Psoas muscle (tissue), 7 donors: ENCODE measurements at regions not wholly inside any gene's neighbourhood (a gene's known extent, or its start where the extent isn't known, plus 50 kb on each side); places are given as distances from the start of the nearest gene placed in this dataset.

ENCODE experiments used
- ATAC-seq, 4 donors: fragments of 200-7000 bp; cut with Tn5 transposase; one replicate each; pipeline ENCODE4 v1.9.1; 2020; ENCODE audit warnings: moderate library complexity in 3 of 4, mild to moderate bottlenecking in 2 of 4
- DNase-seq, 2 donors: peaks; one replicate each; pipeline ENCODE4 v3.0.0-alpha.2; 2020
- H3K27ac ChIP-seq: fragments of 200-600 bp; one replicate; pipeline ENCODE4 v1.8.0; 2022
- H3K27me3 ChIP-seq, 3 donors: fragments of 200-600 bp in 1 of 3; one replicate each; pipeline versions ENCODE4 v1.6.1 to v1.8.0; 2013 to 2022; ENCODE audit warnings: low read length in 2 of 3, mild to moderate bottlenecking in 2 of 3, moderate library complexity in 1 of 3; ENCODE audit not compliant: insufficient read depth in 3 of 3
- H3K36me3 ChIP-seq, 2 donors: fragments of 200-600 bp in 1 of 2; one replicate each; pipeline versions ENCODE4 v1.6.1 to v1.8.0; 2013 to 2022; ENCODE audit warnings: low read depth in 1 of 2, mild to moderate bottlenecking in 1 of 2, moderate library complexity in 1 of 2; ENCODE audit not compliant: insufficient read depth in 1 of 2
- H3K4me1 ChIP-seq: fragments of 200-600 bp; one replicate; pipeline ENCODE4 v1.8.0; 2022
- H3K4me3 ChIP-seq: fragments of 200-600 bp; one replicate; pipeline ENCODE4 v1.8.0; 2022; ENCODE audit warnings: mild to moderate bottlenecking
- H3K9me3 ChIP-seq: fragments of 200-600 bp; one replicate; pipeline ENCODE4 v1.8.0; 2022
- CTCF ChIP-seq: fragments of 200-600 bp; IDR thresholded peaks from one replicate; pipeline ENCODE4 v1.8.0; 2022; ENCODE audit warnings: antibody characterized with exemption
- WGBS, 3 donors: extraction: QIAGEN DNeasy Blood & Tissue Kit; methylation state at CpG; one replicate each; pipeline versions ENCODE4 v1.1.6 to v1.1.7; 2013; 5-methylcytosine and 5-hydroxymethylcytosine counted together
- intact Hi-C, 2 donors: fragments of 100-400 bp; cut with DNase I; formaldehyde crosslinking; loops; one replicate each; pipeline versions ENCODE4 v1.11.0 to v1.14.2; 2022
- donor health status: healthy with polysubstance abuse.
- donor health status: DM: no; HTN: no; CAD: no; lungs with moderate emphysema.
- donor health status: Bipolar disorder and iron deficiency.
- donor health status: healthy.
- donor health status: DM: yes; HTN: yes; CAD: no.
- donor health status: DM: no; HTN: no; CAD: no.
- donor health status: DM: yes; HTN: yes; CAD: no.

GRCh38 chr11:47914743-47915142 is 65.6 kb upstream of the PTPRJ start:
- H3K36me3 ChIP-seq: no peaks in the 10 kb centered on the region
- no peaks in the 10 kb centered on the region for H3K9me3 ChIP-seq
- no peak overlapping the region for H3K4me3 ChIP-seq
- DNase-seq (no peak), ATAC-seq (no peak)
- intact Hi-C loops: no loop called here
- no peaks in the 10 kb centered on the region for H3K27me3 ChIP-seq
- H3K27ac ChIP-seq: no peak overlapping the region
- no peak for TF ChIP-seq CTCF
- no peaks in the 10 kb centered on the region for H3K4me1 ChIP-seq
- 80 to 82% (median 82%) methylated on average over 7 of the region's 7 CpGs for WGBS, 3 donors

GRCh38 chr11:47913529-47914244 is 65.5 kb upstream of the NUP160 start:
- no peak for ATAC-seq
- 91 to 93% (median 91%) methylated on average over 8 of the region's 8 CpGs for WGBS, 3 donors
- intact Hi-C loops: no loop called here

GRCh38 chr11:47912843-47913437 is 64.8 kb upstream of the NUP160 start:
- no peaks in the 10 kb centered on the region for H3K9me3 ChIP-seq
- TF ChIP-seq CTCF: no peak
- no peak overlapping the region for H3K27ac ChIP-seq
- DNase-seq (no peak), ATAC-seq (no peak)
- no peaks in the 10 kb centered on the region for H3K36me3 ChIP-seq
- intact Hi-C loops: no loop called here
- no peaks in the 10 kb centered on the region for H3K4me1 ChIP-seq
- WGBS, 3 donors: 68 to 77% (median 70%) methylated on average over 6 of the region's 6 CpGs
- H3K27me3 ChIP-seq: no peaks in the 10 kb centered on the region
- no peak overlapping the region for H3K4me3 ChIP-seq

More at GRCh38 chr11:47913529-47914244, 65.5 kb upstream of the NUP160 start:
- H3K4me1 ChIP-seq: no peaks in the 10 kb centered on the region
- H3K27me3 ChIP-seq: no peaks in the 10 kb centered on the region
- no peak overlapping the region for H3K4me3 ChIP-seq
- H3K36me3 ChIP-seq: no peaks in the 10 kb centered on the region
- no peak for DNase-seq
- H3K9me3 ChIP-seq: no peaks in the 10 kb centered on the region
- TF ChIP-seq CTCF: no peak
- no peak overlapping the region for H3K27ac ChIP-seq

GRCh38 chr11:47911149-47911548 is 63.0 kb upstream of the NUP160 start:
- no peaks in the 10 kb centered on the region for H3K36me3 ChIP-seq
- DNase-seq (no peak), ATAC-seq (no peak)
- H3K4me1 ChIP-seq: no peaks in the 10 kb centered on the region
- no peak overlapping the region for H3K27ac ChIP-seq
- no peaks in the 10 kb centered on the region for H3K27me3 ChIP-seq
- 90 to 94% (median 92%) methylated on average over 1 to 2 of the region's 4 CpGs for WGBS, 3 donors
- no peak for TF ChIP-seq CTCF
- intact Hi-C loops: no loop called here
- H3K4me3 ChIP-seq: no peak overlapping the region
- no peaks in the 10 kb centered on the region for H3K9me3 ChIP-seq
